Neural cell (in vitro differentiated cells): ENCODE measurements at regions not wholly inside any gene's neighbourhood (a gene's known extent, or its start where the extent isn't known, plus 50 kb on each side); places are given as distances from the start of the nearest gene placed in this dataset.

ENCODE experiments used
- H2AFZ ChIP-seq: fragments of 200-600, 300-800 bp; sonication (generic), shearing (Covaris generic); 2 replicates; pipeline ENCODE4 v1.6.0; 2014; ENCODE audit warnings: low read depth, mild to moderate bottlenecking, antibody characterized with exemption, low read length, moderate library complexity
- H3F3A ChIP-seq: fragments of 200-600 bp; shearing (Covaris generic); 2 replicates; pipeline ENCODE4 v1.6.1; 2016; ENCODE audit warnings: mild to moderate bottlenecking, moderate library complexity, mixed read lengths, antibody characterized with exemption, low read length; ENCODE audit not compliant: insufficient read depth, poor library complexity, severe bottlenecking
- H3K27ac ChIP-seq: fragments of 200-600, 300-800 bp; sonication (generic), shearing (Covaris generic); 2 replicates; pipeline ENCODE4 v1.5.1; 2014; ENCODE audit warnings: mild to moderate bottlenecking, low read length, moderate library complexity
- H3K27me3 ChIP-seq: fragments of 300-800, 200-600 bp; sonication (generic), shearing (Covaris generic); 2 replicates; pipeline ENCODE4 v1.6.0; 2014; ENCODE audit warnings: mild to moderate bottlenecking, low read depth, low read length, moderate library complexity; ENCODE audit not compliant: insufficient read depth
- H3K36me3 ChIP-seq: fragments of 300-800, 200-600 bp; sonication (generic), shearing (Covaris generic); 2 replicates; pipeline ENCODE4 v1.5.1; 2014; ENCODE audit warnings: mild to moderate bottlenecking, antibody characterized with exemption, low read length, moderate library complexity; ENCODE audit not compliant: insufficient read depth
- H3K4me2 ChIP-seq: fragments of 300-800, 200-600 bp; sonication (generic), shearing (Covaris generic); 2 replicates; pipeline ENCODE4 v1.6.0; 2014; ENCODE audit warnings: mild to moderate bottlenecking, low read length
- H3K4me3 ChIP-seq: fragments of 300-800, 200-600 bp; sonication (generic), shearing (Covaris generic); 2 replicates; pipeline ENCODE4 v1.5.1; 2014; ENCODE audit warnings: mild to moderate bottlenecking, low read length, moderate library complexity
- H3K79me2 ChIP-seq: fragments of 200-600 bp; shearing (Covaris generic); replicated peaks from 2 replicates; pipeline ENCODE4 v1.6.0; 2014; ENCODE audit warnings: mild to moderate bottlenecking, low read length, moderate library complexity; ENCODE audit not compliant: insufficient read depth
- H3K9ac ChIP-seq: fragments of 300-800, 200-600 bp; sonication (generic), shearing (Covaris generic); 2 replicates; pipeline ENCODE4 v1.6.1; 2016; ENCODE audit warnings: mild to moderate bottlenecking, low read length, mixed read lengths
- H3K9me2 ChIP-seq: fragments of 200-600 bp; shearing (Covaris generic); 2 replicates; pipeline ENCODE4 v1.6.1; 2016; ENCODE audit warnings: mild to moderate bottlenecking, low read length, mixed read lengths; ENCODE audit not compliant: insufficient read depth
- H3K9me3 ChIP-seq: fragments of 200-600, 300-800 bp; sonication (generic), shearing (Covaris generic); 2 replicates; pipeline ENCODE4 v1.6.1; 2016; ENCODE audit warnings: mild to moderate bottlenecking, mixed run types, low read length, moderate library complexity, mixed read lengths
- H4K20me1 ChIP-seq: fragments of 200-600 bp; shearing (Covaris generic); 2 replicates; pipeline ENCODE4 v1.6.1; 2016; ENCODE audit warnings: mild to moderate bottlenecking, mixed run types; ENCODE audit not compliant: insufficient read depth
- CTCF ChIP-seq: fragments of 450-650 bp; IDR thresholded peaks from 2 replicates; pipeline ENCODE4 v1.5.1; 2014; ENCODE audit warnings: antibody characterized with exemption, mild to moderate bottlenecking, moderate library complexity; ENCODE audit not compliant: poor library complexity, severe bottlenecking
- EP300 ChIP-seq: fragments of 450-650 bp; conservative IDR thresholded peaks from 2 replicates; pipeline ENCODE4 v1.6.1; 2014; ENCODE audit warnings: antibody characterized with exemption, mild to moderate bottlenecking, moderate library complexity; ENCODE audit not compliant: poor library complexity, severe bottlenecking
- EZH2 ChIP-seq: fragments of 200-600, 300-800 bp; shearing (Covaris generic), sonication (generic); IDR thresholded peaks from 2 replicates; pipeline ENCODE4 v1.6.1; 2014; ENCODE audit warnings: antibody characterized with exemption, low read length, borderline replicate concordance, mild to moderate bottlenecking; ENCODE audit not compliant: insufficient read depth, poor library complexity, severe bottlenecking
- MXI1 ChIP-seq: fragments of 450-650 bp; conservative IDR thresholded peaks from 2 replicates; pipeline ENCODE4 v1.6.1; 2014; ENCODE audit warnings: antibody characterized with exemption, mild to moderate bottlenecking; ENCODE audit not compliant: poor library complexity, severe bottlenecking
- POLR2AphosphoS5 ChIP-seq: IDR thresholded peaks from 2 replicates; pipeline ENCODE4 v1.6.1; 2012
- RAD21 ChIP-seq: fragments of 450-650 bp; conservative IDR thresholded peaks from 2 replicates; pipeline ENCODE4 v1.6.1; 2014; ENCODE audit warnings: antibody characterized with exemption, mild to moderate bottlenecking, moderate library complexity
- REST ChIP-seq: IDR thresholded peaks from 2 replicates; pipeline ENCODE4 v1.6.1; 2012; ENCODE audit warnings: borderline replicate concordance
- SMC3 ChIP-seq: fragments of 450-650 bp; conservative IDR thresholded peaks from 2 replicates; pipeline ENCODE4 v1.6.1; 2014; ENCODE audit warnings: antibody characterized with exemption, mild to moderate bottlenecking, moderate library complexity; ENCODE audit not compliant: poor library complexity
- TAF1 ChIP-seq: IDR thresholded peaks from 2 replicates; pipeline ENCODE4 v1.6.1; 2012; ENCODE audit warnings: low read depth

- Histone ChIP-seq H3K9me2 (no peaks in the 10 kb centered on the region), H3K4me3 (no peak overlapping the region), H3K27ac (no peak overlapping the region), H3K9me3 (no peaks in the 10 kb centered on the region), H3K79me2 (no peaks in the 10 kb centered on the region), H3K9ac (no peak overlapping the region), H2AFZ (no peak overlapping the region), H4K20me1 (no peaks in the 10 kb centered on the region), H3K36me3 (no peaks in the 10 kb centered on the region), H3F3A (no peaks in the 10 kb centered on the region), H3K27me3 (no peaks in the 10 kb centered on the region), H3K4me2 (no peak overlapping the region)
- TF ChIP-seq POLR2AphosphoS5 (no peak), EP300 (no peak), SMC3 (no peak), TAF1 (no peak), RAD21 (no peak), REST (no peak), CTCF (no peak), EZH2 (no peak), MXI1 (no peak)
Observed at GRCh38 chr5:124560370-124560769, 186.1 kb downstream of the ZNF608 start.

DNA sequence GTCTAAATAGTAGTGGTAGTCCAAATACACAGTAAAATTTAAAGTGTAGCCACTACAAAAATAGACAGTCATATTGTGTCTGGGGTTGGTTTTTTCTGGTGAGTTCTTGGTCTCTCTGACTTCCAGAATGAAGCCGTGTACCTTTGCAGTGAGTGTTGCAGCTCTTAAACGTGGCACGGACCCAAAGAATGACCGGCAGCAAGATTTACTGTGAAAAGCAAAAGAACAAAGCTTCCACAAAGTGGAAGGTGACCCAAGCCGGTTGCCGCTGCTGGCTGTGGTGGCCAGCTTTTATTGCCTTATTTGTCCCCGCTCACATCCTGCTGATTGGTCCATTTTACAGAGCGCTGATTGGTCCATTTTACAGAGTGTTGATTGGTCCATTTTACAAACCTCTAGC is 188.7 kb downstream of the ZNF608 start:
- Histone ChIP-seq H3K9me2 (no peaks in the 10 kb centered on the region), H3K4me3 (no peak overlapping the region), H3K4me2 (no peak overlapping the region), H3K27me3 (no peaks in the 10 kb centered on the region), H2AFZ (no peak overlapping the region), H3K79me2 (no peaks in the 10 kb centered on the region), H3K9ac (no peak overlapping the region), H3K27ac (no peak overlapping the region), H3K36me3 (no peaks in the 10 kb centered on the region), H4K20me1 (no peaks in the 10 kb centered on the region), H3K9me3 (no peaks in the 10 kb centered on the region), H3F3A (no peaks in the 10 kb centered on the region)
- no peak for TF ChIP-seq POLR2AphosphoS5
- no peak for TF ChIP-seq REST
- no peak for TF ChIP-seq SMC3
- TF ChIP-seq CTCF, result no peak
- no peak for TF ChIP-seq RAD21
